ENCODE measurements at regions not wholly inside any gene's neighbourhood (a gene's known extent, or its start where the extent isn't known, plus 50 kb on each side); places are given as distances from the start of the nearest gene placed in this dataset.

GRCh38 chr14:54050759-54051158, 94.1 kb upstream of the BMP4 start:
- Histone ChIP-seq H3K4me3 (ENCODE audit: low read depth, low read length) (no peak overlapping the region), H3K27me3 (ENCODE audit: control insufficient read depth, insufficient read depth, low read length) (no peaks in the 10 kb centered on the region), H3K36me3 (ENCODE audit: control insufficient read depth, insufficient read depth, low read length) (no peaks in the 10 kb centered on the region)
- DNase-seq (ENCODE audit: low read depth) = no peak
- TF ChIP-seq CTCF (IDR thresholded peaks at IDR 0.05; ENCODE audit: insufficient read depth, low read length, poor library complexity, severe bottlenecking) = no peak

GRCh38 chr14:54052696-54053385, 96.2 kb upstream of the BMP4 start:
- no peak overlapping the region for H3K4me3 ChIP-seq (ENCODE audit: low read depth, low read length)
- DNase-seq (ENCODE audit: low read depth) = no peak

GRCh38 chr14:54053386-54053745, 96.7 kb upstream of the BMP4 start:
- H3K36me3 ChIP-seq (ENCODE audit: control insufficient read depth, insufficient read depth, low read length) = no peaks in the 10 kb centered on the region
- DNase-seq (ENCODE audit: low read depth) = no peak
- no peak overlapping the region for H3K4me3 ChIP-seq (ENCODE audit: low read depth, low read length)
- no peak for TF ChIP-seq CTCF (IDR thresholded peaks at IDR 0.05; ENCODE audit: insufficient read depth, low read length, poor library complexity, severe bottlenecking)
- H3K27me3 ChIP-seq (ENCODE audit: control insufficient read depth, insufficient read depth, low read length) = no peaks in the 10 kb centered on the region

More at GRCh38 chr14:54052696-54053385, 96.2 kb upstream of the BMP4 start:
- no peaks in the 10 kb centered on the region for H3K36me3 ChIP-seq (ENCODE audit: control insufficient read depth, insufficient read depth, low read length)
- no peaks in the 10 kb centered on the region for H3K27me3 ChIP-seq (ENCODE audit: control insufficient read depth, insufficient read depth, low read length)
- no peak for TF ChIP-seq CTCF (IDR thresholded peaks at IDR 0.05; ENCODE audit: insufficient read depth, low read length, poor library complexity, severe bottlenecking)

GRCh38 chr14:54058505-54058904, 101.9 kb upstream of the BMP4 start:
- no peak for DNase-seq (ENCODE audit: low read depth)
- Histone ChIP-seq H3K36me3 (ENCODE audit: control insufficient read depth, insufficient read depth, low read length) (no peaks in the 10 kb centered on the region), H3K4me3 (ENCODE audit: low read depth, low read length) (no peak overlapping the region), H3K27me3 (ENCODE audit: control insufficient read depth, insufficient read depth, low read length) (no peaks in the 10 kb centered on the region)
- no peak for TF ChIP-seq CTCF (IDR thresholded peaks at IDR 0.05; ENCODE audit: insufficient read depth, low read length, poor library complexity, severe bottlenecking)

- TF ChIP-seq CTCF (IDR thresholded peaks at IDR 0.05; ENCODE audit: insufficient read depth, low read length, poor library complexity, severe bottlenecking) = no peak
- no peak for DNase-seq (ENCODE audit: low read depth)
- Histone ChIP-seq H3K27me3 (ENCODE audit: control insufficient read depth, insufficient read depth, low read length) (no peaks in the 10 kb centered on the region), H3K4me3 (ENCODE audit: low read depth, low read length) (no peak overlapping the region), H3K36me3 (ENCODE audit: control insufficient read depth, insufficient read depth, low read length) (no peaks in the 10 kb centered on the region)
Measured at GRCh38 chr14:54083549-54084239, 127.1 kb upstream of the BMP4 start.
